Peyer's patch (tissue), 4 donors: ENCODE measurements at regions not wholly inside any gene's neighbourhood (a gene's known extent, or its start where the extent isn't known, plus 50 kb on each side); places are given as distances from the start of the nearest gene placed in this dataset.

Experiments
- POLR2A ChIP-seq, 2 donors: fragments of 450-650 bp; IDR thresholded peaks; one replicate each; pipeline ENCODE4 v1.5.1; 2017; ENCODE audit warnings: antibody characterized with exemption in 2 of 2, mild to moderate bottlenecking in 2 of 2, moderate library complexity in 2 of 2
- TF ChIP-seq, protein P1 (sequence below), 6 experiments: fragments of 450-650 bp in 4 of 6; fragments of 200-600 bp in 2 of 6; sonication (generic) in 1 of 6; IDR thresholded peaks; one replicate each; pipeline ENCODE4 v1.5.1; 2017 to 2019; ENCODE audit warnings: antibody characterized with exemption in 6 of 6, mild to moderate bottlenecking in 3 of 6, moderate library complexity in 1 of 6

DNA sequence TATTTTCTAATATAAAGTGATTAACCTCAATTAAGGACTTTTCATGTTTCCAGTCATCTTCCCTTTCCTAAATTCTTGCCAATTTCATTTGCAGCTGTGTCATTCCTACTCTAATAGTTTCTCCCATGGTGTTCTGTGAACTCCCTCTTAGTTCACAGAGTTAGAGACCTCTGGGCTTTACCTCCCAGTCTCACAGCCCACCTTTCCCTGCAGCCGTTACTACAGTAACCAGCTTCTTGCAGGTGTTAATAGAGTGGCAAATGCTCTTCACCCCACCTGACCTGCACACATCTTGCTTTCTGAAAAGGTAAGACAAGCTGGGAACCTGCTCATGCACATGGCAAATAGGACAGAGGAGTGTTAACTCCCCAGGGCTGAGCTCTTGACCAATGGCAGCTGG lies 250.1 kb downstream of the FBXO15 start:
- TF ChIP-seq, protein P1, sequence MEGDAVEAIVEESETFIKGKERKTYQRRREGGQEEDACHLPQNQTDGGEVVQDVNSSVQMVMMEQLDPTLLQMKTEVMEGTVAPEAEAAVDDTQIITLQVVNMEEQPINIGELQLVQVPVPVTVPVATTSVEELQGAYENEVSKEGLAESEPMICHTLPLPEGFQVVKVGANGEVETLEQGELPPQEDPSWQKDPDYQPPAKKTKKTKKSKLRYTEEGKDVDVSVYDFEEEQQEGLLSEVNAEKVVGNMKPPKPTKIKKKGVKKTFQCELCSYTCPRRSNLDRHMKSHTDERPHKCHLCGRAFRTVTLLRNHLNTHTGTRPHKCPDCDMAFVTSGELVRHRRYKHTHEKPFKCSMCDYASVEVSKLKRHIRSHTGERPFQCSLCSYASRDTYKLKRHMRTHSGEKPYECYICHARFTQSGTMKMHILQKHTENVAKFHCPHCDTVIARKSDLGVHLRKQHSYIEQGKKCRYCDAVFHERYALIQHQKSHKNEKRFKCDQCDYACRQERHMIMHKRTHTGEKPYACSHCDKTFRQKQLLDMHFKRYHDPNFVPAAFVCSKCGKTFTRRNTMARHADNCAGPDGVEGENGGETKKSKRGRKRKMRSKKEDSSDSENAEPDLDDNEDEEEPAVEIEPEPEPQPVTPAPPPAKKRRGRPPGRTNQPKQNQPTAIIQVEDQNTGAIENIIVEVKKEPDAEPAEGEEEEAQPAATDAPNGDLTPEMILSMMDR (IDR thresholded peaks at IDR 0.05): no peak
- TF ChIP-seq POLR2A (IDR thresholded peaks at IDR 0.05): no peak
